DMS153 treated with DMSO at 0.1 percent for 48 hours (cell line): ENCODE measurements at regions not wholly inside any gene's neighbourhood (a gene's known extent, or its start where the extent isn't known, plus 50 kb on each side); places are given as distances from the start of the nearest gene placed in this dataset.

Experiments
- DNase-seq: peaks from one replicate; lab custom pipeline; 2025; ENCODE audit not compliant: unreplicated experiment; lab: John Stamatoyannopoulos, UW

DNA sequence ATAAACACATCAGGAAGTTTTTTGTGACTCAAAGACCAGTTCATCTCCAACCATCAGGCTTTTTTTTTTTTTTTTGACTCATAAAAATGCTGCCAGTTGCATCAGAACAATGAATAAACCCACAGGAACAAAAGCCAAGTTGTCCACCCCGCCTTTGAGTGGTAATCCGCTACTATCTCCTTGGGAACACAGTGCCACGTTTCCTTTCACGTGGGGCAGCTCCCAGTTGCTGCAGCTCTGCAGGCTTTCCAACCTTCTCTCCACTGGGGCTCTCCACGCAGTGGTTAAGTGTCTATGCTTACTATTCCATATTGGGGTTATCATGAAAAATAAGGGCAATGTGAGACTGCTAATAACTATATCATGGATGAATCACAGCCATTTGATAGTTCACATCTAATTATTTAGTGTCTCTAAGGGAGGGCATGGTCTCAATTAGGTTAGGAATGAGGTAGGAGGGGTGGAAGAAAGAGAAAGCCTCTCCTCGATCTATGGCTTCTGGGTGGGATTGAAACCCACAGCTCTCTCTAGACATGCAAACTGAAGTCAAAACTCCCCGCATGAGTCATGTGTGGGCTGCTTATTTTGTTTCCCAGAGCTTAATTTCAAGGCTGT is 55.8 kb upstream of the ACTBL2 start:
- no peak for DNase-seq

DNA sequence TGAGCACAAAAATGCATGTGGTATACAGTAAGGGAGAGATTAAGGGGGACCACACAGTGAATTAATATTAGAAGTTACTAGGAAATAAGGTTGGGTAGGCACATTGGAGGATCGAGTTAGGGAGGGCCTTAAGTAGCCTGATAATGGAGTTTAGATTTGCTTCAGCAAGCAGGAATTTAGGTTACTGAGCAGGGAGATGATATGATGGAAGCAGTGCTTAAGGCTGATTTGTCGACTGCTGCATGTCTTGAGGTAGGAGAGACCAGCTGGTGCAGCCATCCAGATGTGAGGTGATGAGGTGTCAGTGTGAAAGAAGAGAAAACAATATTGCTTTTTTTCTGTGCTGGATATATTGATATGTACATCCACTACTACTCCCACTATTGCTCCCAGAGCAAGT is 55.2 kb upstream of the ACTBL2 start:
- no peak for DNase-seq

DNA sequence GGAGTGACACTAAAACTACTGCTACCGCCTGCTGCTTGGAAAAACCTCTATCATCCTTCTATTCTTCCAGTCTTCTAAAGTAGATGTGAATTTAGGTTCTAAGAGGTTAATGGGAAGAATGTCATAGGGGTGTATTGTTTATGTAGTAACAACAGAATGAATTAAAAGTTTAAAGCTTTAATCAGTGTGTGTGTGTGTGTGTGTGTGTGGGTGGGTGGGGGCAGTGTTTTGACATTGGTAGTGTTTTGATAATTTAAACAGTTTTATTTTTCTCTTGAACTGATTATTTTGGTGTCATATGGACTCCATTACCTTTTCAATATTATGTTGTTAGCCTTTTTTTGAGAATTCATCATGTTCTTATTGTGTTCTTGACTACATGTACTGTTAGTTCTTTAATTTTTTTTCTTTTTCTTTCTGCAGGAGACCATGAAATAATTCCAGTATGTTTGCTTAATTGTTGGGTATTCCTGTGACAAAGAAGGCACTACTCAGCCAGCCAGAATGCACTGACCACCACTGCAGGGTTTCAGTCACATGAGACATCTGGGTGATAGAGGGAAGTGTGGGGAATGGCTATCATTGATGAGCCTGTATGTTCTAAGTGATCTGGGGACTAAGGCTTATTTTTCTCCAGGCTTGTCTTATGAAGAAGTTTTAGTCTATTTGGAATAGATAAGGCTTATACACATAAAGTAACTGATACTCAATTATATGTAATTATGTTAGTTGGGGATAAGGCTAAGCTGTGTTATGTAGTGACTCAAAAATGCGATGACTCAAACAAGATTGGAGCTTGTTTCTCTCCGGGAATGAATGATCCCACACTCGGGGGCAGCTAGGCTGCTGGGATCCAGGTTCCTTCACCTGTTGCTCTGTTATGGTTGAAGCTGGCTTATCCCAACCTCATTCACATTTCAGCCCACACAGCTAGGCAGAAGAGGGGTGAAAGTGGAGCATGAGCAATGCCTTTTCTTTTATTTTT is 50.2 kb upstream of the ACTBL2 start:
- no peak for DNase-seq
